OCI-LY7 (cell line): ENCODE measurements at regions not wholly inside any gene's neighbourhood (a gene's known extent, or its start where the extent isn't known, plus 50 kb on each side); places are given as distances from the start of the nearest gene placed in this dataset.

Experiments
- BruUV-seq: library from RNA; stranded (reverse); fragments of 400-500 nt; replicated peaks from 2 replicates; lab custom pipeline; 2021; lab: Mats Ljungman, UMichigan
- CTCF ChIA-PET: fragments of 300-600 bp; sonication (Branson Sonifier 250); formaldehyde crosslinking; loops from one replicate; lab custom pipeline; 2022; ENCODE audit warnings: antibody characterized with exemption; ENCODE audit not compliant: unreplicated experiment; lab: Charles Lee
- POLR2A ChIA-PET: fragments of 300-600 bp; sonication (Branson Sonifier 250); formaldehyde crosslinking; loops from one replicate; lab custom pipeline; 2022; ENCODE audit warnings: antibody characterized with exemption; lab: Charles Lee
- DNase-seq: peaks from one replicate; pipeline ENCODE4 v3.0.0-alpha.2; 2015; ENCODE audit warnings: low spot score
- H2AFZ ChIP-seq: fragments of 200-600 bp; sonication (generic), shearing (Covaris generic); 2 replicates; pipeline ENCODE4 v1.6.1; 2014; ENCODE audit warnings: mild to moderate bottlenecking, antibody characterized with exemption, low read length, moderate library complexity
- H3K27ac ChIP-seq: fragments of 200-600 bp; sonication (generic); 2 replicates; pipeline ENCODE4 v1.5.1; 2014; ENCODE audit warnings: mixed run types, low read depth, mild to moderate bottlenecking, moderate library complexity, low read length, inconsistent platforms; ENCODE audit not compliant: poor library complexity, severe bottlenecking
- H3K36me3 ChIP-seq: fragments of 200-600 bp; sonication (generic); 2 replicates; pipeline ENCODE4 v1.6.1; 2014; ENCODE audit warnings: mild to moderate bottlenecking, antibody characterized with exemption, low read length, moderate library complexity, mixed read lengths; ENCODE audit not compliant: insufficient read depth
- H3K4me1 ChIP-seq: fragments of 200-600 bp; sonication (generic); 2 replicates; pipeline ENCODE4 v1.5.1; 2014; ENCODE audit warnings: mild to moderate bottlenecking, low read length; ENCODE audit not compliant: insufficient read depth, poor library complexity, severe bottlenecking
- H3K4me2 ChIP-seq: fragments of 200-600 bp; sonication (generic); 2 replicates; pipeline ENCODE4 v1.6.1; 2014; ENCODE audit warnings: mild to moderate bottlenecking, low read length
- H3K4me3 ChIP-seq: fragments of 200-600 bp; sonication (generic); 2 replicates; pipeline ENCODE4 v1.5.1; 2014; ENCODE audit warnings: mild to moderate bottlenecking, low read depth, low read length; ENCODE audit not compliant: poor library complexity, severe bottlenecking
- H3K79me2 ChIP-seq: fragments of 200-600 bp; sonication (generic); 2 replicates; pipeline ENCODE4 v1.6.1; 2016; ENCODE audit warnings: low read depth, mild to moderate bottlenecking, low read length, moderate library complexity, mixed read lengths; ENCODE audit not compliant: insufficient read depth
- H3K9me2 ChIP-seq: fragments of 200-600 bp; sonication (generic); 2 replicates; pipeline ENCODE4 v1.6.1; 2016; ENCODE audit warnings: mild to moderate bottlenecking, low read length, mixed read lengths; ENCODE audit not compliant: insufficient read depth
- H3K9me3 ChIP-seq: fragments of 200-600 bp; sonication (generic); 2 replicates; pipeline ENCODE4 v1.6.1; 2014; ENCODE audit warnings: mild to moderate bottlenecking, mixed run types, low read length, mixed read lengths
- H4K20me1 ChIP-seq: fragments of 200-600 bp; sonication (generic); 2 replicates; pipeline ENCODE4 v1.6.1; 2014; ENCODE audit warnings: mild to moderate bottlenecking, antibody characterized with exemption, low read length, moderate library complexity, mixed read lengths; ENCODE audit not compliant: insufficient read depth
- EZH2phosphoT487 ChIP-seq: fragments of 200-600 bp; sonication (generic); IDR thresholded peaks from 2 replicates; pipeline ENCODE4 v1.6.1; 2018; ENCODE audit warnings: low read depth, borderline replicate concordance, mild to moderate bottlenecking, mixed run types, antibody characterized with exemption, low read length, moderate library complexity, mixed read lengths
- intact Hi-C: fragments of 100-400 bp; cut with micrococcal nuclease; formaldehyde crosslinking; loops from one replicate; pipeline ENCODE4 v1.10.0; 2022; ENCODE audit not compliant: unreplicated experiment
- TF ChIP-seq, protein P1 (sequence below): fragments of 200-600 bp; sonication (generic); conservative IDR thresholded peaks from 2 replicates; pipeline ENCODE4 v1.5.1; 2014; ENCODE audit warnings: mild to moderate bottlenecking, antibody characterized with exemption, low read length, moderate library complexity, mixed read lengths

DNA sequence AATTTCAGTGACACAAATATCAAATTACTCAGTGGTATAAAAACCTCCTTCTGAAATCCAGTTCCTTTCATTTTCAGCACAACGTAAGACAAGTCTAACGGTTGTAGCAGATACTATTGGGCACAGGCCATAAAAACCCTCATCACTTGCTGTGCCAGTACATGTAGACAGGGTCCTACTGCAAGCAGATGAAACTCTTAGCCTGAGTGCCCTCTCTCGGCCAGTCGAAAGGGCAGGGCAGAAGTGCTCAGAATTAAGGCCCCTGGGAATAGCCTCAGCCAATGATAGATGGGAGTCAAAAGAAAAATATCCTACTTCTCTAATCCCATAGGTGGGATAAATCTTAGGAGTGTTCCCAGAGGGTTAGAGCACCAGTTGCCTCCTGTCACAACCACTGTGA lies 168.5 kb upstream of the FER start:
- TF ChIP-seq, protein P1, sequence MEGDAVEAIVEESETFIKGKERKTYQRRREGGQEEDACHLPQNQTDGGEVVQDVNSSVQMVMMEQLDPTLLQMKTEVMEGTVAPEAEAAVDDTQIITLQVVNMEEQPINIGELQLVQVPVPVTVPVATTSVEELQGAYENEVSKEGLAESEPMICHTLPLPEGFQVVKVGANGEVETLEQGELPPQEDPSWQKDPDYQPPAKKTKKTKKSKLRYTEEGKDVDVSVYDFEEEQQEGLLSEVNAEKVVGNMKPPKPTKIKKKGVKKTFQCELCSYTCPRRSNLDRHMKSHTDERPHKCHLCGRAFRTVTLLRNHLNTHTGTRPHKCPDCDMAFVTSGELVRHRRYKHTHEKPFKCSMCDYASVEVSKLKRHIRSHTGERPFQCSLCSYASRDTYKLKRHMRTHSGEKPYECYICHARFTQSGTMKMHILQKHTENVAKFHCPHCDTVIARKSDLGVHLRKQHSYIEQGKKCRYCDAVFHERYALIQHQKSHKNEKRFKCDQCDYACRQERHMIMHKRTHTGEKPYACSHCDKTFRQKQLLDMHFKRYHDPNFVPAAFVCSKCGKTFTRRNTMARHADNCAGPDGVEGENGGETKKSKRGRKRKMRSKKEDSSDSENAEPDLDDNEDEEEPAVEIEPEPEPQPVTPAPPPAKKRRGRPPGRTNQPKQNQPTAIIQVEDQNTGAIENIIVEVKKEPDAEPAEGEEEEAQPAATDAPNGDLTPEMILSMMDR = no peak
- TF ChIP-seq EZH2phosphoT487 = no peak
- ChIA-PET POLR2A (interaction anchor here (0.5 kb wide), 1 partner anchor 923 kb away, joined by 3 read pairs; no protein-coding TSS in a partner anchor), CTCF (no interaction called here)
- no TSS peak for BruUV-seq
- no peaks in the 10 kb centered on the region for H3K9me3 ChIP-seq
- no peak overlapping the region for H2AFZ ChIP-seq
- H3K36me3 ChIP-seq = no peaks in the 10 kb centered on the region
- no peak overlapping the region for H3K27ac ChIP-seq
- intact Hi-C loops = no loop called here
- no peaks in the 10 kb centered on the region for H3K9me2 ChIP-seq
- no peak overlapping the region for H3K4me3 ChIP-seq
- no peaks in the 10 kb centered on the region for H4K20me1 ChIP-seq
- no peak for DNase-seq
- no peaks in the 10 kb centered on the region for H3K79me2 ChIP-seq
- H3K4me1 ChIP-seq = no peaks in the 10 kb centered on the region
- no peak overlapping the region for H3K4me2 ChIP-seq

DNA sequence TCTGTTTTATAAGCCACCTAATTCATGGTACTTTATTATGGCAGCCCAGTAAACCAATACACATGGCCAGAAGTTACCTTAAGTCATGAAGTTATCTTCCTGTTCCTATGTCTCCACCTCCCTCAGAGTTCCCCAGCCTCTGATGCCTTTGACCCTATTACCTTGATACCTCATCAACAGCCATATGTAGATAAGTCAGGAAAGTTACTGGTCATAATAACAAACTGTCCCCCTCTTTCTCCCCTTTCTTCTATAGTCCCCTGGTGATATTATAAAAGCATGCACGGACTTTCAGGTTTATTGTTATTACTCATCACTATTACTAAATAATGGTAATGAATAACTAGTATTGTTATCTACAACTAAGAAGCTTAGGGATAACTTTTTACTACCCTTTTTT lies 168.9 kb upstream of the FER start:
- no peak for TF ChIP-seq EZH2phosphoT487
- TF ChIP-seq, protein P1 = no peak
- no peak overlapping the region for H2AFZ ChIP-seq
- ChIA-PET CTCF (no interaction called here), POLR2A (interaction anchor here (0.5 to 0.6 kb wide), 2 partner anchors 923 to 1365 kb away, joined by 3 read pairs; no protein-coding TSS in a partner anchor)
- BruUV-seq = no TSS peak
- H3K9me3 ChIP-seq = no peaks in the 10 kb centered on the region
- intact Hi-C loops = no loop called here
- no peak for DNase-seq
- H3K4me2 ChIP-seq = no peak overlapping the region
- H3K9me2 ChIP-seq = no peaks in the 10 kb centered on the region
- H3K4me3 ChIP-seq = no peak overlapping the region
- no peak overlapping the region for H3K27ac ChIP-seq
- H3K79me2 ChIP-seq = no peaks in the 10 kb centered on the region
- H3K36me3 ChIP-seq = no peaks in the 10 kb centered on the region
- H4K20me1 ChIP-seq = no peaks in the 10 kb centered on the region
- H3K4me1 ChIP-seq = no peaks in the 10 kb centered on the region

DNA sequence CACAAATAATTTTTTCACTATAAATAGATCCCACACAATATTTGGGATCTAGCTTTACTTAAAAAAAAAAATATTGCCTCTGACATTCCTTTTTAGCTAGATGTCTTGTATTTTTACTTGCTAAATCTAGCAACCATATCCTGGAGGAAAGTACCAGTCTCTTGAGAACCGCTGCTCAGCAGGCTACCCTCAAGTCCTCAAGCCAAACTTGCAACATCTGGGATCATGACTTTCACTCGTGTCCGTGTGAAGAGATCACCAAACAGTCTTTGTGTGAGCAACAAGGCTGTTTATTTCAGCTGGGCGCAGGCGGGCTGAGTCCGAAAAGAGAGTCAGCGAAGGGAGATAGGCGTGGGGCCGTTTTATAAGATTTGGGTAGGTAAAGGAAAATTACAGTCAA lies 180.3 kb upstream of the FER start:
- BruUV-seq = no TSS peak
- no peak overlapping the region for H3K4me2 ChIP-seq
- no peaks in the 10 kb centered on the region for H3K9me2 ChIP-seq
- POLR2A ChIA-PET = interaction anchor here (0.6 kb wide), 1 partner anchor 1256 kb away, joined by 3 read pairs; no protein-coding TSS in a partner anchor
- TF ChIP-seq, protein P1 = no peak
- no peak for TF ChIP-seq EZH2phosphoT487
- no peaks in the 10 kb centered on the region for H3K36me3 ChIP-seq
- no peak overlapping the region for H3K4me3 ChIP-seq
- no peaks in the 10 kb centered on the region for H3K9me3 ChIP-seq
- CTCF ChIA-PET = no interaction called here
- no peak overlapping the region for H3K27ac ChIP-seq
- H2AFZ ChIP-seq = no peak overlapping the region
- H3K79me2 ChIP-seq = no peaks in the 10 kb centered on the region
- DNase-seq = no peak
- H4K20me1 ChIP-seq = no peaks in the 10 kb centered on the region
- intact Hi-C loops = no loop called here
- H3K4me1 ChIP-seq = no peaks in the 10 kb centered on the region
